ENCODE measurements at regions not wholly inside any gene's neighbourhood (a gene's known extent, or its start where the extent isn't known, plus 50 kb on each side); places are given as distances from the start of the nearest gene placed in this dataset.

DNA sequence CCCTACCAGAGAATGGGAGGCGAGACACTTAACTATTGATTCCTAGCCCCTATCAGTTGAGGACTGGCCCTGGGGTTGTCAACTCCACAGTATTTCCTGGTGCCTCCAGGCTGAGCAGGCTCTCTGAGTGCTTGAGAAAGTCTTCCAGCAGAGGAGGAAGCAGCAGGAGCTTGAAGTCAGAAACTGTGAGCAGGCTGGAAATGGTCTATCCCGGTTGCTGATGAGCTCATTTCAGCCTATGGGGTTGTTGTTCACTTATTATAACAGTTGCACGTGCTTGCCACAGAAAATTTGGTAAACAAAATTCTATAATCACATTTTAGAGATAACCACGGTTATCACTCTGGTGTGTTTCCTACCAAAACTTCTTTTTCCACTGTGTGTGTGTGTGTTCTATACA, 254.7 kb upstream of the THUMPD2 start:
- WGBS, 5 donors = 69 to 75% (median 74%) methylated on average over 4 of the region's 4 CpGs
- TF ChIP-seq CTCF (IDR thresholded peaks at IDR 0.05) (no peak), EP300 (IDR thresholded peaks at IDR 0.05) (no peak), POLR2A (IDR thresholded peaks at IDR 0.05) (no peak), POLR2AphosphoS5 (IDR thresholded peaks at IDR 0.05) (no peak)
- H3K4me3 ChIP-seq = no peak overlapping the region

DNA sequence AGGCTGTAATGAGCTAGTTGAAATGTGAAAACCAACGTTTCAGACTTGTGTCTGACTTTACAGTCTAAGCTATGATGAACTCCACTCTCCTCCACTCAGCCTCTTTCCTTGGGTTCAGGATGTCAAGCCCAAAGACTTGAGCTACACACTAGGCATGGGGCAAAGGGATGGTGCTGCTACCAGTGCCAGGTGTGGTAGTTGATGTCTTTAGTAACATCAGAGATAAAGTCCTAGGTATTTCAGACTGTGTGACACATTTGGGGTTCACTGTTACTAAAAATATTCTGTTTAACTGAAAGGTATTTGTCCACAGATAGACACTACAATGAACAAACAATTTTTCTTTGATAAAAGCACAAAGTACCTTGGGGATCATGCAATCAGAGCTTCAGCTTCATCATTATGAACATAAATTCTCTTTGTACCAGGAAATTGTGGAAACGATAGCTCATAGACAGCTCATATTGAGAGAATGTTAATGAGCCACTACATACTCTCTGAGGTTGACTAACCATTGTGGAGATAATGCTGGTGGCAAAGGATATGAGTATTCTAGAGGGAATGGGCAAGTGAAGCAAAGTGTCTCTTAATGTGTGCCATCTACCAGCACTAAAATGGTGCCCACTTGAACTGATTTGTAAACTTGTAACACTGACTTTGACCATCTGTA, 253.7 kb upstream of the THUMPD2 start:
- no peak overlapping the region for H3K4me3 ChIP-seq
- H3K36me3 ChIP-seq = no peaks in the 10 kb centered on the region
- intact Hi-C loops (cut with DNase I; ENCODE audit: low total_unique reads) = no loop called here
- no peak overlapping the region for H3K27ac ChIP-seq
- H3K4me1 ChIP-seq = no peaks in the 10 kb centered on the region
- no peak for TF ChIP-seq POLR2AphosphoS5 (IDR thresholded peaks at IDR 0.05)
- TF ChIP-seq EP300 (IDR thresholded peaks at IDR 0.05) = no peak
- TF ChIP-seq POLR2A (IDR thresholded peaks at IDR 0.05) = no peak
- TF ChIP-seq CTCF (IDR thresholded peaks at IDR 0.05) = no peak
- no peak for DNase-seq
- WGBS, 5 donors = 64 to 80% (median 75%) methylated on average over 2 of the region's 2 CpGs
- H3K27me3 ChIP-seq = no peaks in the 10 kb centered on the region
- peaks cover 0 to 10% (median 9%) of the 10 kb centered on the region in 4 donors for H3K9me3 ChIP-seq

More for the DNA sequence above, 254.7 kb upstream of the THUMPD2 start:
- Histone ChIP-seq H3K27me3 (no peaks in the 10 kb centered on the region), H3K9me3 (peaks cover 0 to 10% (median 9%) of the 10 kb centered on the region in 4 donors), H3K4me1 (peaks cover 0 to 4% (median 0%) of the 10 kb centered on the region in 4 donors), H3K27ac (no peak overlapping the region), H3K36me3 (no peaks in the 10 kb centered on the region)
- DNase-seq = no peak
- intact Hi-C loops (cut with DNase I; ENCODE audit: low total_unique reads) = no loop called here

DNA sequence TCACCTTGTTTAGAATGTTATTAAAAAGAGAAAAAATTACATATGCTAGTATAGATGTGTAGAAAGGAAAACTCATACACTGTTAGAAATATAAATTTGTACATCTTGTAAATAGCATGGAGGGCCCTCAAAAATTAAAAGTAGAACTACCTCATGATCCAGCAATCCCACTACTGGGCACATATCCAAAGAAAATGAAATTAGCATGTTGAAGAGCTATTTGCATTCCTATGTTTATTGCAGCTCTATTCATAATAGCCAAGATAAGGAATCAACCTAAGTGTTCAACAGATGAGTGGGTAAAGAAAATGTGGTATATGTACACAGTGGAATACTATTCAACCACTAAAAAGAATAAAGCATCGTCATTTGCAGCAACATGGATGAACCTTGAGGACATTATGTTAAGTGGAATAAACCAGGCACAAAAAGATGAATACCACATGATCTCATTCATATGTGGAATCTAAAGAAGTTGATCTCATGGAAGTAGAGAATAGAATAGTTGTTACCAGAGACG, 251.5 kb upstream of the THUMPD2 start:
- intact Hi-C loops (cut with DNase I; ENCODE audit: low total_unique reads) = no loop called here

More for the DNA sequence above, 251.5 kb upstream of the THUMPD2 start:
- no peaks in the 10 kb centered on the region for H3K36me3 ChIP-seq
- no peaks in the 10 kb centered on the region for H3K4me1 ChIP-seq
- H3K4me3 ChIP-seq = no peak overlapping the region
- TF ChIP-seq POLR2A (IDR thresholded peaks at IDR 0.05) (no peak), CTCF (IDR thresholded peaks at IDR 0.05) (no peak), POLR2AphosphoS5 (IDR thresholded peaks at IDR 0.05) (no peak), EP300 (IDR thresholded peaks at IDR 0.05) (no peak)
- 80 to 95% (median 95%) methylated on average over 2 of the region's 2 CpGs for WGBS, 5 donors
- H3K9me3 ChIP-seq = peaks cover 0 to 10% (median 9%) of the 10 kb centered on the region in 4 donors
- H3K27ac ChIP-seq = no peak overlapping the region
- no peaks in the 10 kb centered on the region for H3K27me3 ChIP-seq
- DNase-seq = no peak

Measured in stomach (tissue), 8 donors.